Thymus (tissue), 11 donors: ENCODE measurements at regions not wholly inside any gene's neighbourhood (a gene's known extent, or its start where the extent isn't known, plus 50 kb on each side); places are given as distances from the start of the nearest gene placed in this dataset.

Experiments
- DNase-seq, 9 donors: peaks; one replicate each; pipeline ENCODE4 v3.0.0-alpha.2; 2013; ENCODE audit warnings: low spot score in 9 of 9, low read depth in 6 of 9, missing footprints in 1 of 9
- H3K27ac ChIP-seq, 2 donors: one replicate each; pipeline ENCODE4 v1.5.1; 2013; ENCODE audit warnings: control low read depth in 1 of 2, low read depth in 1 of 2, low read length in 1 of 2, mild to moderate bottlenecking in 1 of 2, moderate library complexity in 1 of 2
- H3K27me3 ChIP-seq, 2 donors: one replicate each; pipeline ENCODE4 v1.5.1; 2013; ENCODE audit warnings: low read length in 1 of 2; ENCODE audit not compliant: control insufficient read depth in 2 of 2, insufficient read depth in 1 of 2
- H3K36me3 ChIP-seq, 2 donors: one replicate each; pipeline ENCODE4 v1.5.1; 2013; ENCODE audit warnings: low read length in 1 of 2, mild to moderate bottlenecking in 1 of 2, moderate library complexity in 1 of 2; ENCODE audit not compliant: control insufficient read depth in 2 of 2, insufficient read depth in 2 of 2
- H3K4me1 ChIP-seq, 2 donors: one replicate each; pipeline ENCODE4 v1.5.1; 2013; ENCODE audit warnings: low read length in 2 of 2; ENCODE audit not compliant: control insufficient read depth in 2 of 2, insufficient read depth in 2 of 2
- H3K4me3 ChIP-seq, 2 donors: one replicate each; pipeline ENCODE4 v1.5.1; 2013; ENCODE audit warnings: low read length in 2 of 2, control low read depth in 1 of 2, mild to moderate bottlenecking in 1 of 2
- H3K9me3 ChIP-seq, 2 donors: one replicate each; pipeline ENCODE4 v1.5.1; 2013; ENCODE audit warnings: low read length in 1 of 2, mild to moderate bottlenecking in 1 of 2; ENCODE audit not compliant: control insufficient read depth in 2 of 2, insufficient read depth in 1 of 2
- WGBS: extraction: QIAGEN DNeasy Blood & Tissue Kit; methylation state at CpG from one replicate; pipeline ENCODE4 v1.1.7; 2013; 5-methylcytosine and 5-hydroxymethylcytosine counted together
- donor health status: healthy.

GRCh38 chr6:150549674-150550101 lies 50.0 kb upstream of the PLEKHG1 start:
- Histone ChIP-seq H3K36me3 (no peaks in the 10 kb centered on the region), H3K27me3 (peaks cover 2 to 14% of the 10 kb centered on the region in 2 donors), H3K9me3 (no peaks in the 10 kb centered on the region), H3K4me1 (no peaks in the 10 kb centered on the region), H3K4me3 (no peak overlapping the region), H3K27ac (no peak overlapping the region)
- 95% methylated on average over 6 of the region's 6 CpGs for WGBS
- DNase-seq: no peak
